Activated T-helper 17 cell treated with anti-CD3 and anti-CD28 coated beads, Interleukin-2, amount 50 U/mL, for 72 hours (primary cell): ENCODE measurements at regions not wholly inside any gene's neighbourhood (a gene's known extent, or its start where the extent isn't known, plus 50 kb on each side); places are given as distances from the start of the nearest gene placed in this dataset.

Experiments used
- ATAC-seq: fragments of 150-1000 bp; cut with Tn5 transposase; replicated peaks from 2 replicates; pipeline ENCODE4 v1.10.0; 2021; ENCODE audit warnings: mild to moderate bottlenecking, moderate library complexity
- H3K27ac Mint-ChIP-seq: one replicate; pipeline ENCODE4 v1.8.0; 2022; ENCODE audit warnings: mixed read lengths
- H3K27me3 Mint-ChIP-seq: one replicate; pipeline ENCODE4 v1.8.0; 2022; ENCODE audit warnings: mixed read lengths
- H3K36me3 Mint-ChIP-seq: one replicate; pipeline ENCODE4 v1.8.0; 2022; ENCODE audit warnings: low read depth, mild to moderate bottlenecking, mixed read lengths
- H3K4me1 Mint-ChIP-seq: one replicate; pipeline ENCODE4 v1.8.0; 2022; ENCODE audit warnings: mixed read lengths
- H3K4me3 Mint-ChIP-seq: one replicate; pipeline ENCODE4 v1.8.0; 2022; ENCODE audit warnings: mild to moderate bottlenecking, mixed read lengths
- H3K9me3 Mint-ChIP-seq: one replicate; pipeline ENCODE4 v1.8.0; 2022; ENCODE audit warnings: mixed read lengths

DNA sequence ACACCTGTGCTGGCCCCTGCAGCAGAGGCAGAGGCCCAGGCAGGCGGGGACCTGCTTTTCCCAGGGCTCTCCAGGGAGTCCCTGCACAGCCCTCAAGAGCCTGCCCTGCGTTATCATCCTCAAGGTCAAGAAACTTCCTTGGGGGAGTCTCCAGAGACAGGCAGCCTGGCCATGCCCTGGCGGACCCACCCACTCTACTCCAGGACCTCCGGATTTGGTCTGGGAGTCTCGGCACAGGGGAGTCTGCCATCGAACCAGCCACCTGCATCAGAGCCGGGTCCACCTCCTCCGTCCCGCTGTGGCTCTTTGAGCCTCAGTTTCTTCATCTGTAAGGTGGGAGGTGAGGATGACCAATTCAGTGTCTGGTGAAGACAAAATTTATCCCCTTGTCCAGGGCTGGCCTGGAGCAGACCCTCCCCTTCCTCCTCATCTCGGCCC lies 75.3 kb upstream of the TNRC6C start:
- H3K27me3 Mint-ChIP-seq: no peaks in the 10 kb centered on the region
- H3K36me3 Mint-ChIP-seq: no peaks in the 10 kb centered on the region
- peaks cover 51% of the 10 kb centered on the region for H3K4me1 Mint-ChIP-seq
- peak overlapping the region; percentile 94 for H3K27ac Mint-ChIP-seq
- H3K4me3 Mint-ChIP-seq: peak overlapping the region; percentile 74
- ATAC-seq: no peak
- no peaks in the 10 kb centered on the region for H3K9me3 Mint-ChIP-seq

- Mint-ChIP-seq H3K27ac (peak overlapping the region; percentile 94), H3K36me3 (no peaks in the 10 kb centered on the region), H3K4me3 (peak overlapping the region; percentile 48), H3K4me1 (peaks cover 48% of the 10 kb centered on the region), H3K9me3 (no peaks in the 10 kb centered on the region), H3K27me3 (no peaks in the 10 kb centered on the region)
- ATAC-seq: no peak
These were observed 74.5 kb upstream of the TNRC6C start for GRCh38 chr17:77884019-77884418.

DNA sequence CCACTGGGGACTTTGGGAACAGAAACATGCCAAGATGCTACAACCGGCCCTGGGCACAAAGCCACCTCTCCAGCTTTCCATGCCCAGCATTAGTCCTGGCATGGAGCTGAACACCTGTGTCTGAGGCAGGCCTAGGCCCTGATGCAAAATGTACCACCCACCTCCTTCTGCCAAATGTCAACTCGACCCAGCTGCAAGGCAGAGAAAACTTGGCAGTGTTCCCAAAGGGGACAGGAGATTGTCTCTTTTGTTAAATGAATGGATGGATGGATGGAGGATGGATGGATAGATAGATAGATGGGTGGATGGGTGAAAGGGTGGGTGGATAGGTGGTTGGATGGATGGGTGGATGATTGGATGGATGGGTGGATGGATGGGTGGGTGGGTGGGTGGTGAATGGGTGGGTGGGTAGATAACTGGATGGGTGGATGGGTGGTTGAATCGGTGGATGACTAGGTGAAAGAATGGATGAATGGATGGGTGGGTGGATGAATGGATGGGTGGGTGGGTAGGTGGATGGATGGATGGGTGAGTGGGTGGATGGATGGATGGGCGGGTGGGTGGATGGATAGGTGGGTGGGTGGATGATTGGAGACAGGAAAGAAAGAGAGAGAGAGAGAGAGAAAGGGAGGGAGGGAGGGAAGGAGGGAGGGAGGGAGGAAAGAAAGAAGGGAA lies 73.4 kb upstream of the TNRC6C start:
- Mint-ChIP-seq H3K4me1 (peaks cover 39% of the 10 kb centered on the region), H3K27me3 (no peaks in the 10 kb centered on the region), H3K4me3 (no peak overlapping the region), H3K36me3 (no peaks in the 10 kb centered on the region), H3K27ac (peak overlapping the region; percentile 94), H3K9me3 (no peaks in the 10 kb centered on the region)
- no peak for ATAC-seq

- no peaks in the 10 kb centered on the region for H3K27me3 Mint-ChIP-seq
- ATAC-seq: no peak
- no peak overlapping the region for H3K27ac Mint-ChIP-seq
- peaks cover 39% of the 10 kb centered on the region for H3K4me1 Mint-ChIP-seq
- H3K9me3 Mint-ChIP-seq: no peaks in the 10 kb centered on the region
- H3K36me3 Mint-ChIP-seq: no peaks in the 10 kb centered on the region
- peak overlapping the region; percentile 82 for H3K4me3 Mint-ChIP-seq
These were observed 72.7 kb upstream of the TNRC6C start for GRCh38 chr17:77885678-77886386.

- H3K9me3 Mint-ChIP-seq: no peaks in the 10 kb centered on the region
- H3K36me3 Mint-ChIP-seq: no peaks in the 10 kb centered on the region
- no peaks in the 10 kb centered on the region for H3K27me3 Mint-ChIP-seq
- no peak for ATAC-seq
- peaks cover 38% of the 10 kb centered on the region for H3K4me1 Mint-ChIP-seq
- H3K27ac Mint-ChIP-seq: no peak overlapping the region
- H3K4me3 Mint-ChIP-seq: peak overlapping the region; percentile 82
These were observed 72.1 kb upstream of the TNRC6C start for GRCh38 chr17:77886387-77886728.

- no peak for ATAC-seq
- H3K27me3 Mint-ChIP-seq: no peaks in the 10 kb centered on the region
- peak overlapping the region; percentile 84 for H3K27ac Mint-ChIP-seq
- H3K36me3 Mint-ChIP-seq: no peaks in the 10 kb centered on the region
- H3K4me3 Mint-ChIP-seq: peak overlapping the region; percentile 82
- no peaks in the 10 kb centered on the region for H3K9me3 Mint-ChIP-seq
- H3K4me1 Mint-ChIP-seq: peaks cover 31% of the 10 kb centered on the region
These were observed 71.4 kb upstream of the TNRC6C start for GRCh38 chr17:77887110-77887463.

DNA sequence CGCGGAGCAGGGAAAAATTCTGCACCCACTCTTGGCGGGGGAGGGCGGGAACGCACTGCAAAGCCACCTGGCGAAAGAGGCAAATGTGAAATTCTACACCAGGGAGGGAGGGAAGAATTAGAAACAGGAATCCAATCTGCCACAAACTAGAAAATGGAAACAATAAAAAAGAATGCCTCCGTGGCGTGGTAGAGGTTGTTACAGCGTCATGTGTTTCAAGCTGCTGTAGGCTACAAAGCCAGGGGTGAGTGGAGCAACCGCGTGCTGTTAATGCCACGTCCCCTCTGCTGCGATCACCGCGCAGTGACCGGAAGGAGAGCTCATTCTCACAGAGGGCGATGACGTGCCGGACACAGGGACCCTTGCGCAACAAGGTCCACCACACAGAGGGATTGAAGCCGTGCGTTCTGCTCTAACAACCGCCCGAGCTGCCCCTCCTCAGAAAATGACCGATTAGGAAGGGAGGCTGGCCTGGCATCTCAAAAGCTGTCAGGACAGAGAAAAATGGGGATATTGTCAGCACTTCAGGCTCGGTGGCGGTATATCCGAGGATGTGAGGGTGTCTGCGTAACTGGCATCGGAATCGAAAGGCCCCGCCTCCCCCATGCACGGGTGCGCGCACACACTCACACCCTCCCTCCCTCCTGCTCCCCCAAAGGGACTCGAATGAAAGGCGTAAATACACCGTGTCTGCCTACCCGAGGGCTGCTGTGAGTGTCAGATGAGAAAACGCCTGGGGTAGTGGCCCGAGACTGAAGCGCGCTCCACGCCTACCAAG lies 70.8 kb upstream of the TNRC6C start:
- H3K9me3 Mint-ChIP-seq: no peaks in the 10 kb centered on the region
- ATAC-seq: peak; percentile 89
- H3K36me3 Mint-ChIP-seq: no peaks in the 10 kb centered on the region
- H3K4me3 Mint-ChIP-seq: peak overlapping the region; percentile 82
- H3K27me3 Mint-ChIP-seq: no peaks in the 10 kb centered on the region
- H3K27ac Mint-ChIP-seq: peak overlapping the region; percentile 84
- H3K4me1 Mint-ChIP-seq: peaks cover 25% of the 10 kb centered on the region

GRCh38 chr17:77888242-77889134 lies 70.0 kb upstream of the TNRC6C start:
- Mint-ChIP-seq H3K36me3 (no peaks in the 10 kb centered on the region), H3K4me1 (peaks cover 21% of the 10 kb centered on the region), H3K27me3 (no peaks in the 10 kb centered on the region), H3K27ac (peak overlapping the region; percentile 84), H3K9me3 (no peaks in the 10 kb centered on the region), H3K4me3 (peak overlapping the region; percentile 82)
- peak; percentile 39 for ATAC-seq

- Mint-ChIP-seq H3K4me1 (peaks cover 16% of the 10 kb centered on the region), H3K9me3 (no peaks in the 10 kb centered on the region), H3K27ac (no peak overlapping the region), H3K27me3 (no peaks in the 10 kb centered on the region), H3K36me3 (no peaks in the 10 kb centered on the region), H3K4me3 (no peak overlapping the region)
- ATAC-seq: no peak
These were observed 69.4 kb upstream of the TNRC6C start for GRCh38 chr17:77889135-77889505.

DNA sequence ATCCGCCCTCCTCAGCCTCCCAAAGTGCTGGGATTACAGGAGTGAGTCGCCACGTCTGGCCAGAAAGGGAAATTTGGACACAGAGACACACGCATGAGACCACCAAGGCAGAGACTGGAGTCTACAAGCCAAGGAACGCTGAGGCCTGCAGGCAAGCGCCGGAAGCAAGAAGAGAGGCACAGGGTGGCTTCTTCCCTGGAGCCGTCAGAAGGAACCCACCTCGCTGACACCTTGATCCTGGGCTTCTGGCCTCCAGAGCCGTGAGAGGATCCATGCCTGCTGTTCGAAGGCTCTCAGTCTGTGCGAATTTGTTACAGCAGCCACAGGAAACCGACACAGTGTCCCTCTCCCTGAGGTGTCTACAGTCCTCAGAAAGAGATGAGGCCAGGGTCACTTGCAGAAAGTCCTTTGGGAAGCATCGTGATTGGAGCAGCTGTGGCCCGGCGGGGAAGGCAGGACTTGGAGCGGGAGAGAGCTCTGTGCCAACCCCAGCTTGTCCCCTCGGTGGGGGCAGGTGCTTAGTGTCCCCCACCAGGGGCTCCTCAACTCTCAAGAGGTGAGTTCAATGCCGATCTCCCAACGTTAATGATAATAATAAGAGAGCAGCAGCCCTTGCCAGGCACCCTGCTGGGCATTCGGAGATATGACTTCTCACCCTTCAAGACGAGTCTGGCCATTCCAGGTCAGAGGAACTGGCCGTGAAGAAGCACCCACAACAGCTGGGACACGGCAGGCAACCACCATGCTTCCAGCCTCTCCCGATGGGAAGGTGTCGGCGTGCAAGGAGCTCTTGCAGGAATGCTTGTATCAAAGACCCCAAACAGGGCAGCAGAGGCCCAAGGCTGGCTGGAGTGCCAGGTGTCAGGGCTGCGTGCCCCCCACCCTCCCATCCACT lies 68.4 kb upstream of the TNRC6C start:
- Mint-ChIP-seq H3K27ac (no peak overlapping the region), H3K9me3 (no peaks in the 10 kb centered on the region), H3K36me3 (no peaks in the 10 kb centered on the region), H3K4me1 (peaks cover 13% of the 10 kb centered on the region), H3K4me3 (no peak overlapping the region), H3K27me3 (no peaks in the 10 kb centered on the region)
- no peak for ATAC-seq

- no peaks in the 10 kb centered on the region for H3K27me3 Mint-ChIP-seq
- H3K36me3 Mint-ChIP-seq: no peaks in the 10 kb centered on the region
- H3K4me1 Mint-ChIP-seq: peaks cover 11% of the 10 kb centered on the region
- no peak overlapping the region for H3K27ac Mint-ChIP-seq
- no peaks in the 10 kb centered on the region for H3K9me3 Mint-ChIP-seq
- no peak for ATAC-seq
- H3K4me3 Mint-ChIP-seq: no peak overlapping the region
These were observed 67.7 kb upstream of the TNRC6C start for GRCh38 chr17:77890771-77891170.

GRCh38 chr17:77891602-77892001 lies 66.9 kb upstream of the TNRC6C start:
- no peaks in the 10 kb centered on the region for H3K36me3 Mint-ChIP-seq
- peaks cover 8% of the 10 kb centered on the region for H3K4me1 Mint-ChIP-seq
- H3K9me3 Mint-ChIP-seq: no peaks in the 10 kb centered on the region
- H3K27ac Mint-ChIP-seq: peak overlapping the region; percentile 30
- no peaks in the 10 kb centered on the region for H3K27me3 Mint-ChIP-seq
- H3K4me3 Mint-ChIP-seq: no peak overlapping the region
- no peak for ATAC-seq

DNA sequence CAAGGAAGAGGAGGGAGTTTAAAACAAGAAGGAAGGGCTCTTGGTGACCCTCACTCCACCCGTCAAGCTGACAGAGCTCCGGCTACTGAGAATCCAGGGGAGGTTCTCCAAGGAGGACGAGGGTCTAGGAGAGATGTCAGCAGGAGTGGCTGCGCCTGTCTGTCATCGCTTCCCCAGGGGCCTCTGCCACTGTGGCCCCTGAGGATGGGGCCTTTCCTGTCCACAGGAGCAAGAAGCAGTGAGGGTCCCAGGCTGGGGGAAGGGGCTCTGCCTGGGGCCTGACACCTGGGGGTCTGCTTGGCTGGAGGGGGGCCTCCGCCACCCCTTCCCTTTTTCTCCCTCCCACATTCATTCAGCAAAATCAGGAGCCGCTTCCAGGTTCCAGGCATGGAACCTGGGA lies 66.5 kb upstream of the TNRC6C start:
- H3K27me3 Mint-ChIP-seq: no peaks in the 10 kb centered on the region
- no peak overlapping the region for H3K27ac Mint-ChIP-seq
- no peaks in the 10 kb centered on the region for H3K36me3 Mint-ChIP-seq
- peaks cover 7% of the 10 kb centered on the region for H3K4me1 Mint-ChIP-seq
- H3K4me3 Mint-ChIP-seq: no peak overlapping the region
- ATAC-seq: no peak
- H3K9me3 Mint-ChIP-seq: no peaks in the 10 kb centered on the region
